HCT116 (cell line): ENCODE measurements at regions not wholly inside any gene's neighbourhood (a gene's known extent, or its start where the extent isn't known, plus 50 kb on each side); places are given as distances from the start of the nearest gene placed in this dataset.

ENCODE experiments used
- ATAC-seq: fragments of 200-7000 bp; cut with Tn5 transposase; 2 replicates; pipeline ENCODE4 v1.9.1; 2020; ENCODE audit warnings: mild to moderate bottlenecking, moderate library complexity
- BruUV-seq: library from RNA; stranded (reverse); fragments of 400-500 nt; replicated peaks from 2 replicates; lab custom pipeline; 2021; lab: Mats Ljungman, UMichigan
- CTCF ChIA-PET: fragments of 300-600 bp; sonication (Branson Sonifier 250); formaldehyde crosslinking; loops from one replicate; lab custom pipeline; 2021; ENCODE audit warnings: antibody characterized with exemption; lab: Charles Lee
- POLR2A ChIA-PET: fragments of 300-600, 350-600 bp; sonication (Branson Sonifier 250); formaldehyde crosslinking; loops from one replicate; lab custom pipeline; 2021; ENCODE audit warnings: antibody characterized with exemption; lab: Charles Lee
- RAD21 ChIA-PET, 2 experiments: fragments of 300-600 bp; sonication (Branson Sonifier 250); formaldehyde crosslinking; loops; one replicate each; lab custom pipeline; 2023; ENCODE audit warnings: low total read pairs in 2 of 2; ENCODE audit not compliant: uncharacterized antibody in 2 of 2, unreplicated experiment in 2 of 2, low non-redundant PET in 1 of 2; lab: Charles Lee
- DNase-seq: peaks from one replicate; pipeline ENCODE4 v3.0.0-alpha.2; 2010; ENCODE audit warnings: low read depth, low spot score
- H2AFZ ChIP-seq: fragments of 200-600 bp; shearing (Covaris generic), sonication (generic); 2 replicates; pipeline ENCODE4 v1.6.1; 2017; ENCODE audit warnings: low read depth, mixed run types, mixed read lengths, antibody characterized with exemption, low read length; ENCODE audit not compliant: poor library complexity, severe bottlenecking
- H3K27ac ChIP-seq: 2 replicates; pipeline ENCODE4 v1.5.1; 2012; ENCODE audit warnings: low read depth, low read length
- H3K27me3 ChIP-seq: fragments of 200-600 bp; sonication (generic); 2 replicates; pipeline ENCODE4 v1.6.1; 2016; ENCODE audit warnings: mixed run types, low read length, mixed read lengths; ENCODE audit not compliant: insufficient read depth
- H3K36me3 ChIP-seq, 2 experiments: fragments of 200-500 bp in 1 of 2; fragments of 200-600 bp in 1 of 2; sonication (Bioruptor generic) in 1 of 2; sonication (generic) in 1 of 2; 2 replicates each; pipeline versions ENCODE4 v1.5.1 to v1.6.1; 2014 to 2016; ENCODE audit warnings: low read length in 2 of 2, inconsistent platforms in 1 of 2, mixed read lengths in 1 of 2, mixed run types in 1 of 2; ENCODE audit not compliant: insufficient read depth in 2 of 2, control insufficient read depth in 1 of 2
- H3K4me1 ChIP-seq, 2 experiments: fragments of 200-600 bp in 1 of 2; sonication (generic) in 1 of 2; 2 replicates each; pipeline versions ENCODE4 v1.5.1 to v1.6.1; 2012 to 2017; ENCODE audit warnings: low read length in 2 of 2, inconsistent platforms in 1 of 2, mild to moderate bottlenecking in 1 of 2, mixed read lengths in 1 of 2, mixed run types in 1 of 2, moderate library complexity in 1 of 2; ENCODE audit not compliant: insufficient read depth in 2 of 2, control insufficient read depth in 1 of 2
- H3K4me2 ChIP-seq: fragments of 200-600 bp; sonication (generic); 2 replicates; pipeline ENCODE4 v1.6.1; 2017; ENCODE audit warnings: mixed run types, low read length, mixed read lengths
- H3K4me3 ChIP-seq, 2 experiments: fragments of 200-600 bp in 1 of 2; sonication (generic) in 1 of 2; replicated peaks in 1 of 2; 2 replicates each; pipeline ENCODE4 v1.5.1; 2011 to 2016; ENCODE audit warnings: low read length in 2 of 2, control low read depth in 1 of 2, low read depth in 1 of 2, mild to moderate bottlenecking in 1 of 2, mixed read lengths in 1 of 2, mixed run types in 1 of 2
- H3K79me2 ChIP-seq: fragments of 200-600 bp; sonication (generic); 2 replicates; pipeline ENCODE4 v1.6.1; 2017; ENCODE audit warnings: mild to moderate bottlenecking, mixed run types, low read length, moderate library complexity, mixed read lengths; ENCODE audit not compliant: insufficient read depth
- H3K9ac ChIP-seq: fragments of 200-600 bp; sonication (generic); 2 replicates; pipeline ENCODE4 v1.6.1; 2016; ENCODE audit warnings: low read length, mixed read lengths
- H3K9me2 ChIP-seq: fragments of 200-600 bp; sonication (generic), shearing (Covaris generic); 2 replicates; pipeline ENCODE4 v1.6.1; 2017; ENCODE audit warnings: mixed run types, mild to moderate bottlenecking, moderate library complexity; ENCODE audit not compliant: insufficient read depth
- H3K9me3 ChIP-seq, 2 experiments: fragments of 200-500 bp in 1 of 2; fragments of 200-600 bp in 1 of 2; sonication (Bioruptor generic) in 1 of 2; sonication (generic) in 1 of 2; 2 replicates each; pipeline ENCODE4 v1.6.1; 2014 to 2017; ENCODE audit warnings: low read length in 2 of 2, mixed read lengths in 2 of 2, inconsistent platforms in 1 of 2, low read depth in 1 of 2, mild to moderate bottlenecking in 1 of 2, mixed run types in 1 of 2, moderate library complexity in 1 of 2; ENCODE audit not compliant: control insufficient read depth in 1 of 2, insufficient read depth in 1 of 2
- H4K20me1 ChIP-seq: fragments of 200-600 bp; sonication (generic), shearing (Covaris generic); 2 replicates; pipeline ENCODE4 v1.6.1; 2017; ENCODE audit warnings: mixed run types, mild to moderate bottlenecking, moderate library complexity; ENCODE audit not compliant: insufficient read depth
- CBX3 ChIP-seq: IDR thresholded peaks from 2 replicates; pipeline ENCODE4 v1.6.1; 2012; ENCODE audit warnings: low read depth
- EGR1 ChIP-seq: IDR thresholded peaks from 2 replicates; pipeline ENCODE4 v1.6.1; 2012; ENCODE audit warnings: low read depth
- ELF1 ChIP-seq: IDR thresholded peaks from 2 replicates; pipeline ENCODE4 v1.6.1; 2012; ENCODE audit warnings: low read depth, borderline replicate concordance
- EZH2 ChIP-seq: fragments of 200-600 bp; sonication (generic); IDR thresholded peaks from 2 replicates; pipeline ENCODE4 v1.6.1; 2017; ENCODE audit warnings: antibody characterized with exemption, mixed run types
- FOSL1 ChIP-seq: IDR thresholded peaks from 2 replicates; pipeline ENCODE4 v1.6.1; 2012; ENCODE audit warnings: low read depth
- JUND ChIP-seq: IDR thresholded peaks from 2 replicates; pipeline ENCODE4 v1.6.1; 2012
- POLR2AphosphoS5 ChIP-seq: IDR thresholded peaks from 2 replicates; pipeline ENCODE4 v1.6.1; 2011; ENCODE audit warnings: mild to moderate bottlenecking, low read depth, low read length, moderate library complexity
- RAD21 ChIP-seq: IDR thresholded peaks from 2 replicates; pipeline ENCODE4 v1.6.1; 2012; ENCODE audit warnings: low read depth, mild to moderate bottlenecking
- SP1 ChIP-seq: IDR thresholded peaks from 2 replicates; pipeline ENCODE4 v1.6.1; 2012; ENCODE audit warnings: low read depth
- SRF ChIP-seq: IDR thresholded peaks from 2 replicates; pipeline ENCODE4 v1.6.1; 2012; ENCODE audit warnings: low read depth
- TCF7L2 ChIP-seq: IDR thresholded peaks from 2 replicates; pipeline ENCODE4 v1.7.0; 2011; ENCODE audit warnings: borderline replicate concordance, inconsistent platforms; ENCODE audit not compliant: insufficient read depth, insufficient read length; ENCODE audit errors: extremely low read depth
- YY1 ChIP-seq: IDR thresholded peaks from 2 replicates; pipeline ENCODE4 v1.6.1; 2011; ENCODE audit warnings: low read length, low read depth, moderate library complexity, mild to moderate bottlenecking; ENCODE audit not compliant: insufficient replicate concordance; ENCODE audit errors: extremely low read depth
- ZFX ChIP-seq: fragments of 450-650 bp; IDR thresholded peaks from 2 replicates; pipeline ENCODE4 v1.6.1; 2017
- ZNF274 ChIP-seq: fragments of 200-500 bp; sonication (Bioruptor generic); IDR thresholded peaks from 2 replicates; pipeline ENCODE4 v1.6.1; 2014; ENCODE audit warnings: mild to moderate bottlenecking, low read depth, low read length, inconsistent platforms
- intact Hi-C: fragments of 100-400 bp; cut with micrococcal nuclease; formaldehyde crosslinking; loops from 2 replicates; pipeline ENCODE4 v1.10.0; 2022
- TF ChIP-seq, protein P1 (sequence below), 3 experiments: fragments of 200-600 bp in 1 of 3; sonication (generic) in 1 of 3; IDR thresholded peaks in 2 of 3; conservative IDR thresholded peaks in 1 of 3; 2 replicates each; pipeline ENCODE4 v1.5.1; 2012 to 2017; ENCODE audit warnings: low read depth in 2 of 3, low read length in 2 of 3, antibody characterized with exemption in 1 of 3, borderline replicate concordance in 1 of 3, control low read depth in 1 of 3, mild to moderate bottlenecking in 1 of 3, mixed read lengths in 1 of 3, mixed run types in 1 of 3, moderate library complexity in 1 of 3; ENCODE audit not compliant: insufficient read depth in 1 of 3
- TF ChIP-seq, protein P2 (sequence below): IDR thresholded peaks from 2 replicates; pipeline ENCODE4 v1.6.1; 2012; ENCODE audit warnings: low read depth
- TF ChIP-seq, protein P3 (sequence below): IDR thresholded peaks from 2 replicates; pipeline ENCODE4 v1.6.1; 2012

DNA sequence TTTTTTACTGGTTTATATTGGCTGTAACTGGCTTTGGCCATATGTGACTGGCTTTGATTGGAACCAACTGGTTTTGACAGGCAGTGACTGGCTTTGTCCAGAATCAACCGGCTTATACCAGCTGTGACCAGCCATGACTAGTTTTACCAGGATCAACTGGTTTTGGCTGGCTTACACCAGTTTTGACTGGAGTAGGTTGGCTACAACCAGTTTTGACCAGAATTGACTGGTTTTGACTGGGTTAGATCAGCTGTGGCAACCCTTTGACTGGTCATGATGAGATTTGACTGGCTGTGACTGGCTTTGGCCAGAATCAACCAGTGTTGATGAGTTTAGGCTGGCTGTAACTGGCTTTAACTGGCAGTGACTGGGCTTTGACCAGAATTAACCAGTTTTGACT, 169.2 kb upstream of the AMOT start:
- ATAC-seq (no peak), DNase-seq (no peak)
- BruUV-seq = no TSS peak
- ChIA-PET CTCF (no interaction called here), RAD21 (no interaction called here), POLR2A (no interaction called here)
- Histone ChIP-seq H3K9me2 (no peaks in the 10 kb centered on the region), H3K4me2 (no peak overlapping the region), H3K27ac (no peak overlapping the region), H3K4me3 (no peak overlapping the region), H3K9me3 (no peaks in the 10 kb centered on the region), H4K20me1 (no peaks in the 10 kb centered on the region), H3K36me3 (no peaks in the 10 kb centered on the region), H2AFZ (no peak overlapping the region), H3K27me3 (no peaks in the 10 kb centered on the region), H3K9ac (no peak overlapping the region), H3K4me1 (no peaks in the 10 kb centered on the region), H3K79me2 (no peaks in the 10 kb centered on the region)
- intact Hi-C loops = no loop called here
- TF ChIP-seq YY1 = no peak
- no peak for TF ChIP-seq RAD21
- TF ChIP-seq EGR1 = no peak
- TF ChIP-seq FOSL1 = no peak
- no peak for TF ChIP-seq SRF
- no peak for TF ChIP-seq CBX3
- TF ChIP-seq, protein P1, sequence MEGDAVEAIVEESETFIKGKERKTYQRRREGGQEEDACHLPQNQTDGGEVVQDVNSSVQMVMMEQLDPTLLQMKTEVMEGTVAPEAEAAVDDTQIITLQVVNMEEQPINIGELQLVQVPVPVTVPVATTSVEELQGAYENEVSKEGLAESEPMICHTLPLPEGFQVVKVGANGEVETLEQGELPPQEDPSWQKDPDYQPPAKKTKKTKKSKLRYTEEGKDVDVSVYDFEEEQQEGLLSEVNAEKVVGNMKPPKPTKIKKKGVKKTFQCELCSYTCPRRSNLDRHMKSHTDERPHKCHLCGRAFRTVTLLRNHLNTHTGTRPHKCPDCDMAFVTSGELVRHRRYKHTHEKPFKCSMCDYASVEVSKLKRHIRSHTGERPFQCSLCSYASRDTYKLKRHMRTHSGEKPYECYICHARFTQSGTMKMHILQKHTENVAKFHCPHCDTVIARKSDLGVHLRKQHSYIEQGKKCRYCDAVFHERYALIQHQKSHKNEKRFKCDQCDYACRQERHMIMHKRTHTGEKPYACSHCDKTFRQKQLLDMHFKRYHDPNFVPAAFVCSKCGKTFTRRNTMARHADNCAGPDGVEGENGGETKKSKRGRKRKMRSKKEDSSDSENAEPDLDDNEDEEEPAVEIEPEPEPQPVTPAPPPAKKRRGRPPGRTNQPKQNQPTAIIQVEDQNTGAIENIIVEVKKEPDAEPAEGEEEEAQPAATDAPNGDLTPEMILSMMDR (IDR thresholded peaks at IDR 0.05 in 2 of 3, conservative IDR thresholded peaks at IDR 0.05 in 1 of 3; ENCODE audit: borderline replicate concordance in 1 of 3, insufficient read depth in 1 of 3, low read depth in 2 of 3, low read length in 2 of 3) = no peak
- TF ChIP-seq TCF7L2 = no peak
- TF ChIP-seq JUND = no peak
- no peak for TF ChIP-seq SP1
- TF ChIP-seq, protein P2, sequence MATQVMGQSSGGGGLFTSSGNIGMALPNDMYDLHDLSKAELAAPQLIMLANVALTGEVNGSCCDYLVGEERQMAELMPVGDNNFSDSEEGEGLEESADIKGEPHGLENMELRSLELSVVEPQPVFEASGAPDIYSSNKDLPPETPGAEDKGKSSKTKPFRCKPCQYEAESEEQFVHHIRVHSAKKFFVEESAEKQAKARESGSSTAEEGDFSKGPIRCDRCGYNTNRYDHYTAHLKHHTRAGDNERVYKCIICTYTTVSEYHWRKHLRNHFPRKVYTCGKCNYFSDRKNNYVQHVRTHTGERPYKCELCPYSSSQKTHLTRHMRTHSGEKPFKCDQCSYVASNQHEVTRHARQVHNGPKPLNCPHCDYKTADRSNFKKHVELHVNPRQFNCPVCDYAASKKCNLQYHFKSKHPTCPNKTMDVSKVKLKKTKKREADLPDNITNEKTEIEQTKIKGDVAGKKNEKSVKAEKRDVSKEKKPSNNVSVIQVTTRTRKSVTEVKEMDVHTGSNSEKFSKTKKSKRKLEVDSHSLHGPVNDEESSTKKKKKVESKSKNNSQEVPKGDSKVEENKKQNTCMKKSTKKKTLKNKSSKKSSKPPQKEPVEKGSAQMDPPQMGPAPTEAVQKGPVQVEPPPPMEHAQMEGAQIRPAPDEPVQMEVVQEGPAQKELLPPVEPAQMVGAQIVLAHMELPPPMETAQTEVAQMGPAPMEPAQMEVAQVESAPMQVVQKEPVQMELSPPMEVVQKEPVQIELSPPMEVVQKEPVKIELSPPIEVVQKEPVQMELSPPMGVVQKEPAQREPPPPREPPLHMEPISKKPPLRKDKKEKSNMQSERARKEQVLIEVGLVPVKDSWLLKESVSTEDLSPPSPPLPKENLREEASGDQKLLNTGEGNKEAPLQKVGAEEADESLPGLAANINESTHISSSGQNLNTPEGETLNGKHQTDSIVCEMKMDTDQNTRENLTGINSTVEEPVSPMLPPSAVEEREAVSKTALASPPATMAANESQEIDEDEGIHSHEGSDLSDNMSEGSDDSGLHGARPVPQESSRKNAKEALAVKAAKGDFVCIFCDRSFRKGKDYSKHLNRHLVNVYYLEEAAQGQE = no peak
- TF ChIP-seq ZNF274 = no peak
- no peak for TF ChIP-seq EZH2
- TF ChIP-seq, protein P3, sequence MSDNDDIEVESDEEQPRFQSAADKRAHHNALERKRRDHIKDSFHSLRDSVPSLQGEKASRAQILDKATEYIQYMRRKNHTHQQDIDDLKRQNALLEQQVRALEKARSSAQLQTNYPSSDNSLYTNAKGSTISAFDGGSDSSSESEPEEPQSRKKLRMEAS = no peak
- TF ChIP-seq ZFX = no peak
- no peak for TF ChIP-seq POLR2AphosphoS5
- no peak for TF ChIP-seq ELF1
